GM18861 (cell line): ENCODE measurements at regions not wholly inside any gene's neighbourhood (a gene's known extent, or its start where the extent isn't known, plus 50 kb on each side); places are given as distances from the start of the nearest gene placed in this dataset.
"Not testable (repeated sequence)": the region's sequence is repeated elsewhere in the genome, so short reads cannot be mapped to it uniquely, and the experiment has no call there.

Source experiments
- ATAC-seq: cut with Tn5 transposase; IDR thresholded peaks from one replicate; pipeline ENCODE4 v1.9.1; 2021; ENCODE audit not compliant: unreplicated experiment

- ATAC-seq = no peak
These were observed 1363.1 kb upstream of the PRR20A start for GRCh38 chr13:55777612-55778011.

DNA sequence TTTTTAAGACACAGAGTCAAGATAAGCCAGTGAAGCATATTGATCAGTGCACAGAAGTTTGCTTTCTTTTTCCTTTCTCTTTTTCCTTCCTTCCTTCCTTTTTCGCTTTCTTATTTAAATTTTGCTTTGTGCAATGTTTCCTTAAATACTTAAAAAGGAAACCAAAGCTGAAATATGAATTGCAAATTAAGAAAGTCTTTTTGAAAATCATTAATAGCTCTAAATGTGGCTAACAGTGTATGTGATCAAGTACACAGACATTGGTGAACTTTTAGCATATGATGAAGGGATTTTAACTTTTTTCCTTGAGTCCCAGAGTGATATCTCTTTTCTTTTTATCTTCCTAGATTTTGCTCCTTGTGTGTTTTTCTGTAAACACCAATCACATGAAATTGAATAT, 1356.9 kb upstream of the PRR20A start:
- ATAC-seq = no peak

GRCh38 chr13:55788548-55788947, 1352.2 kb upstream of the PRR20A start:
- ATAC-seq = no peak

DNA sequence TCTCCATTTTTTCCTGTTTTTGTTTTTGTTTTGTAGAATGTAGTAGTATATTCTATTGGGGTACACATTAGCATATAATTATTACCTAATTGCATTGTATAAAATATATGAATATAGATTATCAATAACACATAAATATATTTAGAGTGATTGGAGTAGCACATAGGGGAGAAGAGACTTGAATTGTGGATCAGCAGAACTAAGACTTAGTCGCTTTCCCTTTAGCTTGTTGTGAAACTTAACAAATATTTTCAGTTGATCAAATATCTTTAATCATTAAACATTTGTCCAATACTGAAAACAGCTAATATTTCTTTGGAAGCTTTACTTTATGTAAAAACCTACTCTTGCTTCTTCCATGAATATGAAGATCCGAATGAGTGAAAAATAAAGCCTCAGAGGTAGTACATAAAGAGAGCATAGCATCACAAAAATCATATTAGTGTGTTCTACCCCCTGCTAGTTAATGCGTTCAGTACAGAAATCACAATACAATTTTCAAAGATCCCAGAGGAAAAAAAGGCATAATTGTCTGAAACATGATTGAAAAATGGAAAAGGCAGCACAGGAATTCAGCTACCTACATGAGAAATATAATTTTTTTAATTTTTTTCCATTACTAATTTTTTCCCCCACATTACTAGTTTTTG, 1348.0 kb upstream of the PRR20A start:
- ATAC-seq = no peak

GRCh38 chr13:55815458-55816033, 1325.2 kb upstream of the PRR20A start:
- ATAC-seq = no peak

DNA sequence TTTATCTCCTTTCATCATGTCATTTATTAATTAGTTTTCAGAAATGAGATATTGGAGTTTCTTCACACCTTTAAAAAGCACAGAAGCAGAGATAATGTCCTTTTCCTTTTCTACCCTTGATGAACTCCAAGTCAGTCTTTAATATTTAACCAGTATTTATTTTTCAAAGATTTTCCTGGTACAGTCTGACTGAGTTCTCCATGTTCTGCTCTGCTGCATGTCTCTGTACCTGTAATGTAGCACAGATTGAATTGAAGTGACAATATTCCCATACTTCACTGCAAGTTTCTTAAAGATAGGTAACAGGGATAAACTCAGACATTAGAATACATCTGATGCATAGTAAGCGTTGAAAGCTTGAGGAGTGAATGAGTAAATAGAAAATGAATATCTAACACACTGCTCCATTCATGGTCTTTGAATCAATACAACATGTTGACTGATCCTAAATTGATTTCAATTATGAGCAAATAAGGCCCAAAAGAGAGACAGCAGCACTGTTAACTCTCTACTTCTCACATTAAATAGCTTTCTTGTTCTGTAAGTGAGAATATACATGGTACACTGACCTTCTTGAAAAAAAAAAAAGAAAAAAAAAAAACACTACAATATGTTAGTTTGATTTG, 1323.6 kb upstream of the PRR20A start:
- no peak for ATAC-seq

DNA sequence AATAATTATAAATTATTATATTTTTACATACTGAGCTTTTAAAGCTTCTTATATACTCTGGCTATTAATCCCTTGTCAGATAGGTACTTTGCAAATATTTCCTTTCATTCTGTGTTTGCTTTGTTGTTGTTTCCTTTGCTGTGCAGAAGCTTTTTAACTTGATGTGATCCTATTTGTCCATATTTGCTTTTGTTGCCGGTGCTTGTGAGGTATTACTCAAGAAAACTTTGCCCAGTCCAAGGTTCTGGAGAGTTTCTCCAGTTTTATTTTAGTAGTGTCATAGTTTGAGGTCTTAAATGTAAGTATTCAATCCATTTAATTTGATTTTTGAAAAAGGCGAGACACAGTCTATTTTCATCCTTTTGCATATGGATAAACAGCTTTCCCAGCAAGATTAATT, 1319.9 kb upstream of the PRR20A start:
- ATAC-seq = no peak

DNA sequence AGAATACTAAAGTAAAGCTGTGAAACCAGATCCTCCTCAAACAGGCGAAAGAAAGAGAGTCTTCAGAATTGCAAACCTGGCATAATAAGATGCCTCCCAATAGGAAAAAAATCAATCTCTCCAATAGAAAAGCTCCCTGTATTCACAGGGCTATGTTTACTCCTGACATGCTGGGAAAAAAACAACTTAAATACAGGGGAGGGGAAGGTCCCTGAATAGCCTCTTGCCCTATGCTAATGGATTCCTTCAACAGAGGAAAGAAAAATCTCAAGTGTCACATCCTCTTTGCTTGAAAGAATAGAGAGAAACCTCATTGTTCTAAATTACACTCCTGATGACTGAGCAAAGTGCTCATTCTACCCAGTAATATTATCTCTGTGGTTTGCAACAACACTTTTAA, 1271.1 kb upstream of the PRR20A start:
- ATAC-seq = no peak

DNA sequence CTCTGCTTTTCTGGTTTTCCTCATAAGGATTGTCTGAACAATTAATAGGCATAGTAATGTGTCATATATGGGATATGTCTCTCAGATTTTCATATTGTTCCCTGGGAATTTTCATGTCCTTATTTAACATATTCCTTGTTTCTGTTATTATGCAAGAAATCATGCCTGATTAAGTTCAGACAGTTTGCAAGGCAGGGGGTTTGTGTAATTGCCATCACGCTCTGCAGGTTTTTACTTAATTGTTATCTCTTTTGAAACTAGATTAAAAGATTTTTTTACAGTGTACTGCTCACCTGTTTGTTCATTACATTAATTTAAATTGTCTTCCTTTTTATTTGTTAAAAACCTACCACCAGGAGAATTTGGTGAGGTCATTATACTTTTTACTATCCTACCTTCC, 1253.2 kb upstream of the PRR20A start:
- no peak for ATAC-seq

DNA sequence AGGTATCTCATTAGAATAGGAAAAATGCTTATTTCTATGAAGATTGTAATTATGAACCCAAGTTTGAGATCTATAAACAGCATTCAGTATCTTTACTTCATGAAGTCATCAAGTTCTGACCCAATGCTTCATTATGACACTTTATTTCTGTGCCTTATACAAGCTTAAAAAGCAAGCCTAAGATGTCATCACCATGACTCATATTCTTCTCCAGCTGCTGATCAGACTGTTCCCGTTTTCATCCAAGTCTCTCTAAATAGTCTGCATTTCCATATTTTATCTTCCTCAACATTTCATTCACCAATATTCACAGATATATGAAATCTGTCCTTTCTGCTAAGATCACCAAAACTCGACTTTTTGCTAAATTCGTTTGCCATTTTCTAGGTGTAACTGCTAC, 1247.2 kb upstream of the PRR20A start:
- no peak for ATAC-seq

GRCh38 chr13:55937180-55937579, 1203.5 kb upstream of the PRR20A start:
- no peak for ATAC-seq

- no peak for ATAC-seq
These were observed 1192.5 kb upstream of the PRR20A start for GRCh38 chr13:55948175-55948574.

GRCh38 chr13:55963934-55964333, 1176.8 kb upstream of the PRR20A start:
- no peak for ATAC-seq

DNA sequence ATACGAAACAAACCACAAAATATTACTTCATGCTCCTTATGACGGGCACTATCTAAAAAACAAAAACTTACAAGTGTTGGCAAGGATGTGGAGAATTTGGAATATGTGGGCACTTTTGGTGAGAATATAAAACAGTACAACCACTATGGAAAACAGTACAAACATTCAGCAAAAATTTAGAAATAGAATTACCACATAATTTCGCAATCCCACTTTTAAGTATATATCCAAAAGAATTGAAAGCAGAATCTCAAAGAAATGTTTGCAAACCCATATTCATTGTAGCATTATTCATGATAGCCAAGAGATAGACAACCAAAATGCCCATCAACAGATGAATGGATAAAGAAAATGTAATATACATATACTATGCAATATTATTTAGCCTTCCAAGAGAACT, 1173.7 kb upstream of the PRR20A start:
- no peak for ATAC-seq

DNA sequence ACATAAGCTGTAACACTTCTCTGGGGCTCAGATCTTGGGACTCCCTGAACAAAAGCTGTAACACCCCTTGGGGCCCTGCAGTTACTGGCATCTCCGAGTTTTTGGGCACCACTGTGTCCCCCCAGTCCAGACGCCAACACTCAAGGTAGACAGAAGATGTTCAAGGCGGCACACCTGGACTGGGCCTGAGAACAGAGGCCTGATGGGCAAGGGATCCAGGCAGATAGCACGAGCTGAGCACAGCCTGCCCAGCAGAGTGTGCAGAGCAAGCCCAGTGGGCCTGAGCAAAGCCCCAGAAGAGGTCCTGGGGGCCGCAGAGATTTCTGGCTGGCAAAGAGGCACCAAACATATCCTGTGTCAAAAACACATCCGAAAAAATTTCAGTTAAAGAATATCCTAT, 1163.3 kb upstream of the PRR20A start:
- ATAC-seq = no peak

- ATAC-seq = no peak
These were observed 1159.3 kb upstream of the PRR20A start for GRCh38 chr13:55981381-55981780.

- ATAC-seq = not testable (repeated sequence)
These were observed 1156.7 kb upstream of the PRR20A start for GRCh38 chr13:55984026-55984425.

DNA sequence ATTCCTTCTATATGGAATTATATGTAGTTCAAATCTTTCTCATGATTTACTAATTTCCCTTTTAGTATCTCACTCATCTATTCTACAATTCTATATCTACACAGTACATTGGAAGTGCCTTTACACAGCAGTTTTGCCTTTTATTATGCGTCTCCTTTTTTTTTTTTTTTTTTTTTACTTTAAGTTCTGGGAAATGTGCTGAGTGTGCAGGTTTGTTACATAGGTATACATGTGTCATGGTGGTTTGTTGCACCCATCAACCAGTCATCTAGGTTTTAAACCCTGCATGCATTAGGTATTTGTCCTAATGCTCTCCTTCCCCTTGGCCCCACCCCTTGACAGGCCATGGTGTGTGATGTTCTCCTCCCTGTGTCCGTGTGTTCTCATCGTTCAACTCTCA, 1150.1 kb upstream of the PRR20A start:
- no peak for ATAC-seq

GRCh38 chr13:55991666-55992065, 1149.1 kb upstream of the PRR20A start:
- ATAC-seq = no peak

DNA sequence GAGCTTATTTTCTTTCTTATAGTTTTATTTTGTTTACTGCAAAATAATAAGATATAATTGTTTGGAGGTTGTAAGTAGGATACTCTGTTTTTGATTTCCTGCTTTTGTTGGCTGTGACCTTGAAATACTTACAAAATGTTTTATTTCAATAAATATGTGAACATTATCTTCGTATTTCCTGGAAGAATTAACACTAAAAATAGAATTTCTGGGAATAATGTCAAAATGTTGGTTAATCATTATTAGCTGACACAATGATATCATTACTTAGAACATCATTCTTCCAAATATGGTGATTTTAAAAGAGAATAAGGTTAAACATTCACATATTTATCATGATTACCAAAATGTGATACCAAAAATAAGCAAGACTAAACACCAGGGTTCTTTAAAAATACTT, 1148.6 kb upstream of the PRR20A start:
- no peak for ATAC-seq

GRCh38 chr13:55999709-56000108, 1141.0 kb upstream of the PRR20A start:
- no peak for ATAC-seq

DNA sequence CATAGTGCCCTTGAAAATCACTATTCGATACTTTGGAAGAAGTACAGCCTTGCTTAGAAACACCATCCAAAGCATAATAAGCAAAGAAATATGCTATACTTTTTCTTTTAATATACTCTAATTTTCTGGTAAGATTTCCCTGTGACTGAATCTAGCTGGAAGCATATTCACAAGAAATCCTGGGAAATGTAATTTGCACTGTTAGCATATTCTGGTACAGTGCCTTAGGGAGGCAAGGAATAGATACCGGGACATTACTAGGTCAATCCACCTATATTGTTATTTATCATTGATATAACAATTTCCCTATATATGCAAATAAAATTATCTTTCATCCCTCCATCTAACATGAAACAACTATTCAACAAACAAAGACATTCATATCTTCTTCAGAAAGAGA, 1131.3 kb upstream of the PRR20A start:
- no peak for ATAC-seq

DNA sequence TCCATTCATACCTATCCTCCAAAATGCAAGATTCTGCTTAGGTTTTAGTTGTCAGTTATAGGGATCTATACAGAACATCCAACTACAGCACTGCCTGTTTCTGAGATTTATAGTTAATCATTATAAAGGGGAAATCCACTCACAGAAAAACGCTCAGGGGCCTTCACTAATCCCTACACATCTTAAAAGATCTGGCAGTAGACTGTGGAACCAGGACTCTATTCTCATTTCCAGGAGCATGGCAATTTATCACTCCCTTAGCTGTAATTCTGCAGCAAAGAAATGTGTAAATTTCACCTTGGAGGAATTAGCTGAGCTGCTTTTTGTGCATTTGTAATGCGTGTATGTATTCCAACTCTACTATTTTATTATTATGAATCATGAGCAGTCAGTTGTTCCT, 1128.1 kb upstream of the PRR20A start:
- ATAC-seq = no peak
